OCI-LY3 (cell line): ENCODE measurements at regions not wholly inside any gene's neighbourhood (a gene's known extent, or its start where the extent isn't known, plus 50 kb on each side); places are given as distances from the start of the nearest gene placed in this dataset.

Experiments
- EZH2phosphoT487 ChIP-seq: fragments of 200-600 bp; shearing (Covaris generic); IDR thresholded peaks from 2 replicates; pipeline ENCODE4 v1.6.1; 2018; ENCODE audit warnings: antibody characterized with exemption, mixed run types, low read depth
- TF ChIP-seq, protein P1 (sequence below): fragments of 200-600, 300-600 bp; sonication (generic); IDR thresholded peaks from 2 replicates; pipeline ENCODE4 v1.5.1; 2014; ENCODE audit warnings: antibody characterized with exemption, low read length, low read depth

DNA sequence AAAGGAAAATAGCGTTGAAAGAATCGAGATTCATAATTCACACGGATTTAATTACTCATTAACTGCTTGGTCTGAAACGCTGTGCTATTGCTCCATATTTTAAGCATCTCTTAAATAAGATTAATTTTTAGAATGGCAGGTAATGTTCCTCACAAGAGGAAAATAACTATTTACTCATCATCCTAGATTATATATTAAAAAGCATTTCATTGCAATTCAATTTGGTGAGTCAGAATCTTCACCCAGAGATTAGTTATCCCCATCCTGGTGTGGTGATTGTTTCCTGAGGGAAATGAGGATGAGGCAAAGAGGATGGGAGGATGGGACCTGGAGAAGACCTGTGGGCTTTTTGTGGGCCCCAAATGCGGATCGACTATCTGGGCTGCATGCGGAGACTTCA is 145.5 kb upstream of the MAP1B start:
- TF ChIP-seq, protein P1, sequence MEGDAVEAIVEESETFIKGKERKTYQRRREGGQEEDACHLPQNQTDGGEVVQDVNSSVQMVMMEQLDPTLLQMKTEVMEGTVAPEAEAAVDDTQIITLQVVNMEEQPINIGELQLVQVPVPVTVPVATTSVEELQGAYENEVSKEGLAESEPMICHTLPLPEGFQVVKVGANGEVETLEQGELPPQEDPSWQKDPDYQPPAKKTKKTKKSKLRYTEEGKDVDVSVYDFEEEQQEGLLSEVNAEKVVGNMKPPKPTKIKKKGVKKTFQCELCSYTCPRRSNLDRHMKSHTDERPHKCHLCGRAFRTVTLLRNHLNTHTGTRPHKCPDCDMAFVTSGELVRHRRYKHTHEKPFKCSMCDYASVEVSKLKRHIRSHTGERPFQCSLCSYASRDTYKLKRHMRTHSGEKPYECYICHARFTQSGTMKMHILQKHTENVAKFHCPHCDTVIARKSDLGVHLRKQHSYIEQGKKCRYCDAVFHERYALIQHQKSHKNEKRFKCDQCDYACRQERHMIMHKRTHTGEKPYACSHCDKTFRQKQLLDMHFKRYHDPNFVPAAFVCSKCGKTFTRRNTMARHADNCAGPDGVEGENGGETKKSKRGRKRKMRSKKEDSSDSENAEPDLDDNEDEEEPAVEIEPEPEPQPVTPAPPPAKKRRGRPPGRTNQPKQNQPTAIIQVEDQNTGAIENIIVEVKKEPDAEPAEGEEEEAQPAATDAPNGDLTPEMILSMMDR = no peak
- TF ChIP-seq EZH2phosphoT487 = no peak
